Ishikawa (cell line): ENCODE measurements at regions not wholly inside any gene's neighbourhood (a gene's known extent, or its start where the extent isn't known, plus 50 kb on each side); places are given as distances from the start of the nearest gene placed in this dataset.

Experiments used
- CEBPB ChIP-seq: IDR thresholded peaks from 2 replicates; pipeline ENCODE4 v1.6.1; 2012
- CREB1 ChIP-seq: IDR thresholded peaks from 2 replicates; pipeline ENCODE4 v1.6.1; 2012; ENCODE audit warnings: low read depth
- EGR1 ChIP-seq: IDR thresholded peaks from 2 replicates; pipeline ENCODE4 v1.6.1; 2012
- EP300 ChIP-seq: IDR thresholded peaks from 2 replicates; pipeline ENCODE4 v1.6.1; 2012; ENCODE audit warnings: borderline replicate concordance
- FOXM1 ChIP-seq: IDR thresholded peaks from 2 replicates; pipeline ENCODE4 v1.6.1; 2012; ENCODE audit warnings: low read depth, borderline replicate concordance
- MAX ChIP-seq: IDR thresholded peaks from 2 replicates; pipeline ENCODE4 v1.6.1; 2012
- NFIC ChIP-seq: IDR thresholded peaks from 2 replicates; pipeline ENCODE4 v1.6.1; 2012
- RAD21 ChIP-seq: IDR thresholded peaks from 2 replicates; pipeline ENCODE4 v1.6.1; 2012; ENCODE audit warnings: low read depth
- REST ChIP-seq: IDR thresholded peaks from 2 replicates; pipeline ENCODE4 v1.6.1; 2012; ENCODE audit warnings: low read depth, mild to moderate bottlenecking
- TAF1 ChIP-seq: IDR thresholded peaks from 2 replicates; pipeline ENCODE4 v1.6.1; 2012; ENCODE audit warnings: low read depth, mild to moderate bottlenecking
- TCF12 ChIP-seq: IDR thresholded peaks from 2 replicates; pipeline ENCODE4 v1.6.1; 2012; ENCODE audit warnings: low read depth
- TEAD4 ChIP-seq: IDR thresholded peaks from 2 replicates; pipeline ENCODE4 v1.6.1; 2012
- USF1 ChIP-seq: IDR thresholded peaks from 2 replicates; pipeline ENCODE4 v1.6.1; 2012
- YY1 ChIP-seq: IDR thresholded peaks from 2 replicates; pipeline ENCODE4 v1.6.1; 2012; ENCODE audit warnings: low read depth
- ZBTB7A ChIP-seq: IDR thresholded peaks from 2 replicates; pipeline ENCODE4 v1.6.1; 2012; ENCODE audit warnings: low read depth

- TF ChIP-seq EP300, result no peak
- no peak for TF ChIP-seq MAX
- no peak for TF ChIP-seq TCF12
- TF ChIP-seq CREB1, result no peak
- TF ChIP-seq USF1, result no peak
- no peak for TF ChIP-seq NFIC
- no peak for TF ChIP-seq ZBTB7A
- TF ChIP-seq FOXM1, result no peak
- no peak for TF ChIP-seq CEBPB
- no peak for TF ChIP-seq TAF1
- no peak for TF ChIP-seq EGR1
- TF ChIP-seq REST, result no peak
- no peak for TF ChIP-seq TEAD4
- no peak for TF ChIP-seq YY1
- no peak for TF ChIP-seq RAD21
Observed at GRCh38 chr1:201716742-201717135, 112.2 kb upstream of the IPO9 start.

- TF ChIP-seq TAF1, result no peak
- no peak for TF ChIP-seq CREB1
- TF ChIP-seq MAX, result no peak
- TF ChIP-seq REST, result no peak
- TF ChIP-seq ZBTB7A, result no peak
- no peak for TF ChIP-seq USF1
- TF ChIP-seq NFIC, result no peak
- TF ChIP-seq FOXM1, result no peak
- no peak for TF ChIP-seq EGR1
- TF ChIP-seq YY1, result no peak
- TF ChIP-seq TCF12, result no peak
- TF ChIP-seq RAD21, result no peak
- no peak for TF ChIP-seq CEBPB
- TF ChIP-seq TEAD4, result no peak
- TF ChIP-seq EP300, result no peak
Observed at GRCh38 chr1:201717286-201717685, 111.7 kb upstream of the IPO9 start.

- TF ChIP-seq RAD21, result no peak
- no peak for TF ChIP-seq TCF12
Observed at GRCh38 chr1:201718346-201719202, 110.4 kb upstream of the IPO9 start.

- TF ChIP-seq FOXM1, result no peak
- no peak for TF ChIP-seq TAF1
- TF ChIP-seq TEAD4, result no peak
- TF ChIP-seq NFIC, result no peak
- TF ChIP-seq USF1, result no peak
- TF ChIP-seq ZBTB7A, result no peak
- TF ChIP-seq TCF12, result no peak
- TF ChIP-seq CEBPB, result no peak
- no peak for TF ChIP-seq RAD21
- TF ChIP-seq CREB1, result no peak
- TF ChIP-seq EP300, result no peak
- no peak for TF ChIP-seq YY1
- TF ChIP-seq REST, result no peak
- TF ChIP-seq EGR1, result no peak
- no peak for TF ChIP-seq MAX
Observed at GRCh38 chr1:201719812-201720521, 109.0 kb upstream of the IPO9 start.
